Neuronal stem cell (in vitro differentiated cells): ENCODE measurements at regions not wholly inside any gene's neighbourhood (a gene's known extent, or its start where the extent isn't known, plus 50 kb on each side); places are given as distances from the start of the nearest gene placed in this dataset.

ENCODE experiments used
- DNase-seq: peaks from one replicate; pipeline ENCODE4 v3.0.0-alpha.2; 2013; ENCODE audit warnings: low spot score
- H2AFZ ChIP-seq: one replicate; pipeline ENCODE4 v1.6.1; 2013; ENCODE audit warnings: mild to moderate bottlenecking, low read length, inconsistent platforms
- H2AK5ac ChIP-seq: 2 replicates; pipeline ENCODE4 v1.6.1; 2013; ENCODE audit warnings: low read depth, mild to moderate bottlenecking, inconsistent platforms, low read length, moderate library complexity, mixed read lengths
- H2BK120ac ChIP-seq: 2 replicates; pipeline ENCODE4 v1.6.1; 2013; ENCODE audit warnings: low read depth, mild to moderate bottlenecking, inconsistent platforms, low read length, moderate library complexity, mixed read lengths
- H2BK12ac ChIP-seq: one replicate; pipeline ENCODE4 v1.6.1; 2013; ENCODE audit warnings: low read length, inconsistent platforms
- H2BK15ac ChIP-seq: 2 replicates; pipeline ENCODE4 v1.6.1; 2013; ENCODE audit warnings: mild to moderate bottlenecking, low read length, inconsistent platforms, mixed read lengths
- H2BK5ac ChIP-seq: one replicate; pipeline ENCODE4 v1.6.1; 2013; ENCODE audit warnings: inconsistent platforms, mild to moderate bottlenecking, low read length, moderate library complexity
- H3K14ac ChIP-seq: one replicate; pipeline ENCODE4 v1.6.1; 2013; ENCODE audit warnings: low read length, inconsistent platforms
- H3K18ac ChIP-seq: 2 replicates; pipeline ENCODE4 v1.6.1; 2013; ENCODE audit warnings: low read length, inconsistent platforms
- H3K23ac ChIP-seq: 2 replicates; pipeline ENCODE4 v1.6.1; 2013; ENCODE audit warnings: low read depth, mild to moderate bottlenecking, mixed read lengths, low read length, inconsistent platforms; ENCODE audit not compliant: poor library complexity
- H3K27ac ChIP-seq: replicated peaks from 3 replicates; pipeline ENCODE4 v1.5.1; 2013; ENCODE audit warnings: low read length, inconsistent platforms
- H3K27me3 ChIP-seq, 3 experiments: 2 replicates each; pipeline ENCODE4 v1.6.1; 2013; ENCODE audit warnings: low read length in 3 of 3, mild to moderate bottlenecking in 2 of 3, inconsistent platforms in 1 of 3, low read depth in 1 of 3, mixed read lengths in 1 of 3, moderate library complexity in 1 of 3; ENCODE audit not compliant: control insufficient read depth in 3 of 3, insufficient read depth in 3 of 3
- H3K36me3 ChIP-seq, 2 donors: replicated peaks in 1 of 2; 2 replicates each; pipeline ENCODE4 v1.6.1; 2013; ENCODE audit warnings: low read length in 2 of 2; ENCODE audit not compliant: control insufficient read depth in 2 of 2, insufficient read depth in 2 of 2
- H3K4ac ChIP-seq: 2 replicates; pipeline ENCODE4 v1.6.1; 2013; ENCODE audit warnings: inconsistent platforms, mild to moderate bottlenecking, low read length, moderate library complexity
- H3K4me1 ChIP-seq, 2 donors: 1 replicate in 1 of 2; 2 replicates in 1 of 2; pipeline ENCODE4 v1.6.1; 2013; ENCODE audit warnings: low read length in 2 of 2, low read depth in 1 of 2; ENCODE audit not compliant: control insufficient read depth in 2 of 2, insufficient read depth in 1 of 2
- H3K4me2 ChIP-seq: one replicate; pipeline ENCODE4 v1.6.1; 2013; ENCODE audit warnings: mild to moderate bottlenecking, low read length, inconsistent platforms; ENCODE audit not compliant: insufficient read depth, poor library complexity, severe bottlenecking
- H3K4me3 ChIP-seq, 2 donors: 2 replicates each; pipeline ENCODE4 v1.5.1; 2013; ENCODE audit warnings: low read length in 2 of 2, mild to moderate bottlenecking in 2 of 2, inconsistent platforms in 1 of 2, moderate library complexity in 1 of 2
- H3K79me1 ChIP-seq: one replicate; pipeline ENCODE4 v1.6.1; 2013; ENCODE audit warnings: low read depth, mild to moderate bottlenecking, inconsistent platforms, low read length, moderate library complexity
- H3K9ac ChIP-seq: one replicate; pipeline ENCODE4 v1.6.1; 2013; ENCODE audit warnings: mild to moderate bottlenecking, low read depth, low read length, inconsistent platforms; ENCODE audit not compliant: poor library complexity
- H3K9me3 ChIP-seq, 2 donors: replicated peaks in 1 of 2; 2 replicates each; pipeline versions ENCODE3 to v1.6.1; 2013; ENCODE audit warnings: low read length in 2 of 2, mild to moderate bottlenecking in 2 of 2, inconsistent platforms in 1 of 2, low read depth in 1 of 2, mixed read lengths in 1 of 2, moderate library complexity in 1 of 2; ENCODE audit not compliant: control insufficient read depth in 2 of 2, insufficient read depth in 1 of 2
- H4K8ac ChIP-seq: one replicate; pipeline ENCODE4 v1.6.1; 2013; ENCODE audit warnings: low read depth, mild to moderate bottlenecking, inconsistent platforms, low read length, moderate library complexity
- H4K91ac ChIP-seq: one replicate; pipeline ENCODE4 v1.6.1; 2013; ENCODE audit warnings: low read length, low read depth, mild to moderate bottlenecking, inconsistent platforms; ENCODE audit not compliant: poor library complexity
- WGBS, 2 donors: extraction: QIAGEN DNeasy Blood & Tissue Kit; methylation state at CpG; one replicate each; pipeline ENCODE4 v1.1.7; 2013; ENCODE audit warnings: missing lambda C conversion rate in 2 of 2, mixed read lengths in 1 of 2; ENCODE audit not compliant: insufficient read length in 2 of 2, insufficient replicate concordance in 1 of 2; ENCODE audit errors: extremely low coverage in 2 of 2; 5-methylcytosine and 5-hydroxymethylcytosine counted together

DNA sequence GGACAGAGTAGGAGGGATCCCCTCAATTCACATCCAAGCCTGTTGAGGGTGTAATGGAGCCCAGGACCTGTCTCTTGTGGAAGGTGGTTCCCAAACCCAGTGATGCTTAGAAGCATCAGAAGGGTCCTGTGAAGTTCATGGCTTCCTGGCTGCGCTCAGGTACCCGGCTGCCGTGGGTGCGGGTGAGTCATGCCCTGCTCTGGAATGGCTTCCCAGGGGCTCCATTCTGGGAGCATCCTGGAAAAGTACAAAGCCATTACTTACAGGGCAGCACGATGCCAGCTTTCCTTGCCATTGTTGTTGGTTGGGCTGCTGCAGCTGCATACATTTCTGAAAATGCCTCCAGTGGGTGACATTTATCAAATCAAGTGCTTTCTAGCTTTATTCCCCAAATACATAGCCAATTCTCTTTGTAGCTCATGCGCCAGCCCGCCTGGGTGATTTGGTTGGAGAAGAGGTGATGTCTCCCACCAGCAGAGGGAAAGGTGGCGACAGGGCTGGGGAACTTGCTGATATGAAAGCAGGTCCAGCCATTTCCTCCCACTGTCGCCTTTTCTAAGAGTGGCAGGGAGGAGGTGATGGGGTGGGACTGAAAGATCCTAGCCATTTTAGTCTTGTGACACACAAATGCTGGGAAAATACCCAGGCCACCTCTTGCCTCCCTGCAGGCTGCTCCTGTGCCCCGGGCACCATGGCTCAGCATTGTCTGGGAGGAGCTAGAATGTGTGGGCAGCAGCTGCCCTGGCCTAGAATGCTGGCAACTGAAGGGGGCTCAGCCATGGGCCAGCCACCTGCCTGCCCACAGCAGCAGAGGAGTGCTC is 65.9 kb upstream of the HPCAL1 start:
- Histone ChIP-seq H3K27me3 (peaks cover 0 to 58% (median 4%) of the 10 kb centered on the region in 3 experiments), H3K14ac (no peak overlapping the region), H3K4ac (no peak overlapping the region), H2BK12ac (peak overlapping the region; percentile 85), H3K18ac (no peak overlapping the region), H2AFZ (no peak overlapping the region), H2BK5ac (no peak overlapping the region), H3K27ac (no peak overlapping the region), H3K79me1 (no peaks in the 10 kb centered on the region), H3K4me2 (no peak overlapping the region), H3K4me1 (peaks cover 0 to 2% of the 10 kb centered on the region in 2 donors), H3K9me3 (peaks cover 0 to 5% of the 10 kb centered on the region in 2 donors), H4K8ac (no peak overlapping the region), H2BK15ac (peak overlapping the region; percentile 24), H3K36me3 (no peaks in the 10 kb centered on the region), H2BK120ac (peak overlapping the region; percentile 35), H4K91ac (no peak overlapping the region), H2AK5ac (no peak overlapping the region), H3K9ac (no peak overlapping the region), H3K23ac (no peak overlapping the region), H3K4me3 (no peak overlapping the region)
- no peak for DNase-seq
- no CpG with 5 or more reads among the region's 10 CpGs for WGBS, 2 donors

DNA sequence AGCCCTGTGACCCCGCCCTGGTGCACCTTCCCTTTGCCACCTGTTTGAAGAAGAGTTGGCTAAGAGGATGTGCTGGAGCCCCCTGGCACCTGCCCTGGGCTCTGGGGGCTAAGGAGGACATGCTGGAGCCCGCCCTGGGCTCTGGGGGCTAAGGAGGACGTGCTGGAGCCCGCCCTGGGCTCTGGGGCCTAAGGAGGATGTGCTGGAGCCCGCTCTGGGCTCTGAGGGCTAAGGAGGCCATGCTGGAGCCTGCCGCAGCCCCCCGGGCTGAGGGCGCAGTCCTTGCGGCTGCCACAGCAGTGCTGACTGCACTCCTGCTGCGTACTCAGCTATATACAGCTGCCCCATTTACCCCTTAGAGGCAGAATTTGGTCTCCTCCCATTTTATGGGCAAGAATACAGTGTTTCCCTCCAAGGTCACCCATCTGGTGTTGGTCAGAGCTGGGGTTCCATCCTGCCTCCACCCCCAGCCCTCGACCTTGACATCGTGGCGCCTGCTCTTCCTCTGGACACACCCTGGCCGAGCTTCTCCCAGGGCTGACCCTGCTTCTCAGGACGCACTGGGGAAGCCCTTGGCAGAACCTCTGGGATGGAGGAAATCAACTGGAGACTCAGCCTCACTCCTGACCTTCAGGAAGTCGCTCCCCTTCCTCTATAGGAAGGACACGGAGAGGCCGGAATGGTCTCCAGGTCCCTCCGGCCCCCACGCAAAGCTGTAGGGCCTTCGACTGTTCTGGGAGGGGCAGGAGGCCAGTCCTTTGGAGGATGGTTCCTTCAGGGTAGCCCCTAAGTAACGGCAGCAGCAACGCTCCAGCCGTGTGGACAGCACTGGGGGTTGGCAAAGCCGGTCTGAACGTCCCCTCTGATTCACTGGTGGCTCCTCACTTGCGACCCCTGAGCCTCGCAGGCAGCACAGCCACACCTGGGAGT is 65.0 kb upstream of the HPCAL1 start:
- no peak overlapping the region for H3K27ac ChIP-seq
- no peak overlapping the region for H4K91ac ChIP-seq
- H2AFZ ChIP-seq: no peak overlapping the region
- peak overlapping the region; percentile 85 for H2BK12ac ChIP-seq
- H2BK120ac ChIP-seq: peak overlapping the region; percentile 35
- no peak overlapping the region for H4K8ac ChIP-seq
- no peak overlapping the region for H3K4ac ChIP-seq
- H3K4me1 ChIP-seq: peaks cover 0 to 2% of the 10 kb centered on the region in 2 donors
- peaks cover 0 to 5% of the 10 kb centered on the region in 2 donors for H3K9me3 ChIP-seq
- no peak overlapping the region for H3K14ac ChIP-seq
- no CpG with 5 or more reads among the region's 28 CpGs for WGBS, 2 donors
- peak overlapping the region; percentile 44 for H3K18ac ChIP-seq
- peaks cover 0 to 59% (median 4%) of the 10 kb centered on the region in 3 experiments for H3K27me3 ChIP-seq
- no peaks in the 10 kb centered on the region for H3K36me3 ChIP-seq
- H3K4me3 ChIP-seq: no peak overlapping the region
- peak overlapping the region; percentile 15 for H2AK5ac ChIP-seq
- H2BK15ac ChIP-seq: peak overlapping the region; percentile 24
- H3K9ac ChIP-seq: peak overlapping the region; percentile 9
- peak overlapping the region; percentile 58 for H3K23ac ChIP-seq
- no peak for DNase-seq
- H3K79me1 ChIP-seq: no peaks in the 10 kb centered on the region
- no peak overlapping the region for H3K4me2 ChIP-seq
- H2BK5ac ChIP-seq: no peak overlapping the region

GRCh38 chr2:10238396-10238795 is 64.3 kb upstream of the HPCAL1 start:
- no peak for DNase-seq
- Histone ChIP-seq H3K4me2 (no peak overlapping the region), H3K36me3 (no peaks in the 10 kb centered on the region), H3K23ac (no peak overlapping the region), H2BK5ac (no peak overlapping the region), H3K4ac (no peak overlapping the region), H2BK12ac (peak overlapping the region; percentile 11), H3K9ac (peak overlapping the region; percentile 9), H4K91ac (no peak overlapping the region), H3K27me3 (peaks cover 0 to 65% (median 4%) of the 10 kb centered on the region in 3 experiments), H4K8ac (no peak overlapping the region), H3K27ac (no peak overlapping the region), H3K79me1 (no peaks in the 10 kb centered on the region), H3K18ac (no peak overlapping the region), H2BK120ac (no peak overlapping the region), H3K9me3 (peaks cover 0 to 5% of the 10 kb centered on the region in 2 donors), H2BK15ac (no peak overlapping the region), H2AK5ac (peak overlapping the region; percentile 15), H3K14ac (no peak overlapping the region), H3K4me3 (no peak overlapping the region), H3K4me1 (peaks cover 0 to 2% of the 10 kb centered on the region in 2 donors), H2AFZ (no peak overlapping the region)
- WGBS, 2 donors: no CpG with 5 or more reads among the region's 7 CpGs
